Heart left ventricle (tissue), 16 donors: ENCODE measurements at regions not wholly inside any gene's neighbourhood (a gene's known extent, or its start where the extent isn't known, plus 50 kb on each side); places are given as distances from the start of the nearest gene placed in this dataset.
A peak's percentile ranks its signal among the peaks of the same experiment; 100 is the strongest.

Source experiments
- ATAC-seq, 4 donors: fragments of 200-7000 bp; cut with Tn5 transposase; one replicate each; pipeline ENCODE4 v1.9.1; 2020 to 2022; ENCODE audit warnings: moderate library complexity in 4 of 4, mild to moderate bottlenecking in 3 of 4, moderate number of reproducible peaks in 1 of 4
- DNase-seq, 5 donors: peaks; one replicate each; pipeline ENCODE4 v3.0.0-alpha.2; 2020
- H3K27ac ChIP-seq, 12 donors: fragments of 200-600 bp; sonication (generic) in 4 of 12; one replicate each; pipeline versions ENCODE4 v1.5.0 to v1.8.0; 2016 to 2022; ENCODE audit warnings: mild to moderate bottlenecking in 2 of 12
- H3K27me3 ChIP-seq, 9 donors: fragments of 200-600 bp; sonication (generic) in 2 of 9; one replicate each; pipeline versions ENCODE4 v1.5.1 to v1.8.0; 2016 to 2022; ENCODE audit warnings: mild to moderate bottlenecking in 3 of 9
- H3K36me3 ChIP-seq, 9 donors: fragments of 200-600 bp; sonication (generic) in 2 of 9; one replicate each; pipeline versions ENCODE4 v1.5.0 to v1.8.0; 2018 to 2022; ENCODE audit warnings: mild to moderate bottlenecking in 2 of 9
- H3K4me1 ChIP-seq, 12 donors: fragments of 200-600 bp; sonication (generic) in 4 of 12; one replicate each; pipeline versions ENCODE4 v1.5.0 to v1.8.0; 2016 to 2022; ENCODE audit warnings: mild to moderate bottlenecking in 3 of 12
- H3K4me3 ChIP-seq, 12 donors: fragments of 200-600 bp; sonication (generic) in 4 of 12; one replicate each; pipeline versions ENCODE4 v1.5.0 to v1.8.0; 2017 to 2022; ENCODE audit warnings: mild to moderate bottlenecking in 9 of 12, moderate library complexity in 4 of 12
- H3K9me3 ChIP-seq, 12 donors: fragments of 200-600 bp; sonication (generic) in 4 of 12; one replicate each; pipeline versions ENCODE4 v1.5.0 to v1.8.0; 2016 to 2022; ENCODE audit warnings: mild to moderate bottlenecking in 1 of 12
- POLR2A ChIP-seq, 2 donors: fragments of 450-650 bp; IDR thresholded peaks; one replicate each; pipeline ENCODE4 v1.6.1; 2017; ENCODE audit warnings: antibody characterized with exemption in 2 of 2, mild to moderate bottlenecking in 2 of 2, moderate library complexity in 2 of 2
- WGBS, 4 donors: extraction: QIAGEN DNeasy Blood & Tissue Kit in 2 of 4; methylation state at CpG; one replicate each; pipeline versions ENCODE4 v1.1.5 to v1.1.7; 2013 to 2018; 5-methylcytosine and 5-hydroxymethylcytosine counted together
- intact Hi-C, 10 donors: fragments of 100-400 bp; cut with DNase I; formaldehyde crosslinking; loops; one replicate each; pipeline versions ENCODE4 v1.11.1 to v1.14.2; 2022
- TF ChIP-seq, protein P1 (sequence below), 12 donors: fragments of 200-600 bp; sonication (generic) in 4 of 12; IDR thresholded peaks; one replicate each; pipeline versions ENCODE4 v1.5.0 to v1.8.0; 2018 to 2022; ENCODE audit warnings: antibody characterized with exemption in 12 of 12, mild to moderate bottlenecking in 5 of 12
- donor health status: ischemic (EF 13 %, LVEDD 7.1; RV severe dilation, severe dysfunction).
- donor health status: healthy with polysubstance abuse.
- donor health status: DM: no; HTN: yes; CAD: no.
- donor health status: DM: no; HTN: no; CAD: no.
- donor health status: ischemic (EF 25% LVEDD 6.9; RV normal size, moderate dysfunction).
- donor health status: ischemic (EF 25% LVEDD 5.7; RV mildly dilated, moderate dysfunction).
- donor health status: healthy.
- donor health status: DM: yes; HTN: yes; CAD: no.
- donor health status: ischemic (EF 35%, LVEDD 5.7; RV mildly dilated, moderate dysfunction).
- donor health status: nonischemic (EF 11% LVEDD 7.7; RV severe dilation, severe dysfunction).
- donor health status: DM: yes; HTN: yes; CAD: no.
- donor health status: PGD.
- donor health status: ischemic (EF 29% LVEDD 5.4; RV normal size, mild dysfunction).
- donor health status: nonischemic (EF 23%, LVEDD 6.1; RV moderate dilation, normal function).

DNA sequence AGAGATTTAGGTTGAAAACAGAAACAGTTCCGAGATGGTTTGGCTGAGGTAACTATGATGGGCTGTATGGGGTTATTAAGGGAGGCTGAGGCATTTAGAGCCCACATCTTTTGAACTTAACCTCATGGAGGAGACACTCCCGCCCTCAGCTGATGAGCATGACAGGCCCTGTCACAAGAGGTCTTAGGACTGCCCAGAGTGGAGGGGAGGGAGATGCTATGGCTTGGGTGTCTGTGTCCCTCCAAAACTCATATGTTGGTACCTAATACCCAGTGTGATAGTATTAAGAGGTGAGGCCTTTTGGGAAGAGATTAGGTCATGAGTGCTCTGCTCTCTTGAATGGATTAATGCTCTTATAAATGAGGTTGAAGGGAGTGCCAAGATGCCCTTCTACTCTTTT is 126.6 kb downstream of the CDC5L start:
- Histone ChIP-seq H3K27me3 (no peaks in the 10 kb centered on the region), H3K4me1 (peaks cover 0 to 15% (median 8%) of the 10 kb centered on the region in 12 donors), H3K27ac (no peak overlapping the region), H3K36me3 (no peaks in the 10 kb centered on the region), H3K4me3 (no peak overlapping the region), H3K9me3 (peaks cover 0 to 29% (median 0%) of the 10 kb centered on the region in 12 donors)
- 90 to 95% (median 92%) methylated on average over 2 of the region's 2 CpGs for WGBS, 4 donors
- TF ChIP-seq POLR2A (IDR thresholded peaks at IDR 0.05), result no peak
- TF ChIP-seq, protein P1, sequence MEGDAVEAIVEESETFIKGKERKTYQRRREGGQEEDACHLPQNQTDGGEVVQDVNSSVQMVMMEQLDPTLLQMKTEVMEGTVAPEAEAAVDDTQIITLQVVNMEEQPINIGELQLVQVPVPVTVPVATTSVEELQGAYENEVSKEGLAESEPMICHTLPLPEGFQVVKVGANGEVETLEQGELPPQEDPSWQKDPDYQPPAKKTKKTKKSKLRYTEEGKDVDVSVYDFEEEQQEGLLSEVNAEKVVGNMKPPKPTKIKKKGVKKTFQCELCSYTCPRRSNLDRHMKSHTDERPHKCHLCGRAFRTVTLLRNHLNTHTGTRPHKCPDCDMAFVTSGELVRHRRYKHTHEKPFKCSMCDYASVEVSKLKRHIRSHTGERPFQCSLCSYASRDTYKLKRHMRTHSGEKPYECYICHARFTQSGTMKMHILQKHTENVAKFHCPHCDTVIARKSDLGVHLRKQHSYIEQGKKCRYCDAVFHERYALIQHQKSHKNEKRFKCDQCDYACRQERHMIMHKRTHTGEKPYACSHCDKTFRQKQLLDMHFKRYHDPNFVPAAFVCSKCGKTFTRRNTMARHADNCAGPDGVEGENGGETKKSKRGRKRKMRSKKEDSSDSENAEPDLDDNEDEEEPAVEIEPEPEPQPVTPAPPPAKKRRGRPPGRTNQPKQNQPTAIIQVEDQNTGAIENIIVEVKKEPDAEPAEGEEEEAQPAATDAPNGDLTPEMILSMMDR (IDR thresholded peaks at IDR 0.05), result no peak
- DNase-seq (no peak), ATAC-seq (peak in 1 of 4 donors; percentile 19)
- intact Hi-C loops, result no loop called here

DNA sequence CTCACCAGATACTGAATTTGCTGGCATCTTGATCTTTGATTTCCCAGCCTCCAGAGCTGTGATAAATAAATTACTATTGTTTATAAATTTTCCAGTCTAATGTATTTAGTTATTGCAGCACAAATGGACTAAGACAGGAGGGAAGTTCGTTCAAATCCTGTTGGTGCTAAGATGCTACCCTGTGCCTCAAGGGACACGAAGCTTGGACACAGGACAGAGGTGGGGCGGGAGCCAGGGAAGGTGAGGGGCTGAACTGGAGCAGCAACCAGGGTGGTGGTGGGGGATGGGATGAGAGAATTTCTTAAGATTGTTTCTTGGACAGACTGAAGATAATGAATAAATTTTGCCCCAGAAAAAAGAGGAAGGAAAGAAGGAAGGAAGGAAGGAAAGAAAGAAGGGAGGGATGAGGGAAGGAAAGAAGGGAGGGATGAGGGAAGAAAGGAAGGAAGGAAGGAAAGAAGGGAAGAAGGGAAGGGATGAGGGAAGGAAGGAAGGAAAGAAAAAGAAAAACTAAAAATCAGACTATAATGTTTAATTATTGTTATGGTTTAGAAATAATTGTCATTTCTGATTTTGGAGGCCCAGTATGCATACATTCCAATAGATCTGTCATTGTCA is 127.2 kb downstream of the CDC5L start:
- ATAC-seq (no peak), DNase-seq (no peak)
- H3K4me1 ChIP-seq, result peaks cover 0 to 15% (median 8%) of the 10 kb centered on the region in 12 donors
- WGBS, 4 donors, result 80 to 93% (median 90%) methylated on average over 3 of the region's 3 CpGs
- intact Hi-C loops, result no loop called here
- no peak overlapping the region for H3K27ac ChIP-seq
- H3K9me3 ChIP-seq, result peaks cover 0 to 32% (median 0%) of the 10 kb centered on the region in 12 donors
- no peaks in the 10 kb centered on the region for H3K27me3 ChIP-seq
- no peaks in the 10 kb centered on the region for H3K36me3 ChIP-seq
- TF ChIP-seq, protein P1 (IDR thresholded peaks at IDR 0.05), result no peak
- TF ChIP-seq POLR2A (IDR thresholded peaks at IDR 0.05), result no peak
- no peak overlapping the region for H3K4me3 ChIP-seq

DNA sequence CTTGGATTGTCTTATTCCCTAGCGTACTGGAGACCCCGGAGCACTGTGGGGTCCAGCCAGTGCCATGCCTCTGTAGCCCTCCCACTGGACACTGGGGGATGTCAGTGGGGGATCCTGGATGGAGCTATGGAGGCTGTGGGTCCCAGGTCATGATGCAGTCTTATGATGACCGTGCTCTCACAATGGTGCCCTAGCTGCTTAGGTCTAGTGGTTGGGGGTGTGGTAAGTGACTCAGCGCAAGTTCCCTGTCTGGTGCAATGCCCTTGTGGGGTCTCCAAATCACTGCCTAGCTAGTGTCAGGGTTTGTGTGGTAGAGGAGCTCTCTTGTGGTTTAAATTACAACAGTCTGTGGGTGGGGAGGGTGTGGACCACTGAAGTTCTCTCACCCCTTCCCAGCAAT is 135.4 kb downstream of the CDC5L start:
- intact Hi-C loops, result no loop called here
- WGBS, 4 donors, result 92 to 95% (median 94%) methylated on average over 4 of the region's 4 CpGs
- H3K27me3 ChIP-seq, result no peaks in the 10 kb centered on the region
- peaks cover 0 to 41% (median 2%) of the 10 kb centered on the region in 12 donors for H3K9me3 ChIP-seq
- DNase-seq (no peak), ATAC-seq (no peak)
- H3K4me1 ChIP-seq, result no peaks in the 10 kb centered on the region
- H3K36me3 ChIP-seq, result no peaks in the 10 kb centered on the region
- H3K4me3 ChIP-seq, result no peak overlapping the region
- H3K27ac ChIP-seq, result no peak overlapping the region
- TF ChIP-seq, protein P1 (IDR thresholded peaks at IDR 0.05), result no peak
- TF ChIP-seq POLR2A (IDR thresholded peaks at IDR 0.05), result no peak

DNA sequence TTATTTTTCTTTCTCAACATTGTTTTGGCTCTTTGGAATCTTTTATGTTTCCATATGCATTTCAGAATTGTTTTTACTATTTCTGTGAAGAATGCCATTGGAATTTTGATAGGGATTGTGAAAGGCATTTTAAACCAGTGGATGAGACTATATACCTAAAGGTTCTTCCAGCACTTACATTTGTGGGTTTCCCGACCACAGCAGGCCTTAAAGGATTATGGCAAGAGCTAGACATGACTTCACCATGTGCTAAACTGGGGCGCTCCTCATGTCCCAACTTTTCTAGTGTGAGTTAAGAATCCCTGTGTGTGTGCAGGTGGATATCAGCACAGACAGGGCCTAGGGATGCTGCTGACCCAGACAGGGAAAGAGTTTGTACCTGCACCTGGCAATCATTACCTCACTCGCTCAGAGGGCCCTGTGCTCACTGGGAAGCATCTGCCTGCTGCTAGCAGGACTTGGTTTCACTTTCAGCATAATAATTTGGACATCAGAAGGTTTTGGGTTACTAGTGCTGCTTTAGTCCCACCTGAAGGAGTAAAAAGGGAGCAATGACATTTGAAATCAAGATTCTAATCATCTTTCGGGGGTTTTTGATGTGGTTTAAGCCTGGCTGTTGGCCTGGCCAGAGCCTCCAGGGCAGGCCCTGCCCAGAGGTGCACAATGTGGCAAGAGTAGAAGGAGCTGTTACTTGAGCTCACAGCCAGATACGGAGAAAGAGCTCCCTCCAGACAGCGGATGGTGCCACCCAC is 137.1 kb downstream of the CDC5L start:
- intact Hi-C loops, result no loop called here
- no peak for DNase-seq
- 86 to 90% (median 89%) methylated on average over 6 of the region's 6 CpGs for WGBS, 4 donors

More for the DNA sequence above, 137.1 kb downstream of the CDC5L start:
- Histone ChIP-seq H3K27me3 (no peaks in the 10 kb centered on the region), H3K4me3 (no peak overlapping the region), H3K27ac (no peak overlapping the region), H3K4me1 (no peaks in the 10 kb centered on the region), H3K36me3 (no peaks in the 10 kb centered on the region), H3K9me3 (peaks cover 0 to 26% (median 2%) of the 10 kb centered on the region in 12 donors)
- no peak for ATAC-seq
- TF ChIP-seq POLR2A (IDR thresholded peaks at IDR 0.05), result no peak
- TF ChIP-seq, protein P1 (IDR thresholded peaks at IDR 0.05), result no peak
